ENCODE measurements at regions not wholly inside any gene's neighbourhood (a gene's known extent, or its start where the extent isn't known, plus 50 kb on each side); places are given as distances from the start of the nearest gene placed in this dataset.

GRCh38 chr4:117455088-117455487 lies 369.7 kb upstream of the TRAM1L1 start:
- ChIA-PET CTCF (no interaction called here), POLR2A (no interaction called here)
- DNase-seq (ENCODE audit: extremely low spot score) = no peak
- no peak for TF ChIP-seq TARDBP (IDR thresholded peaks at IDR 0.05)
- TF ChIP-seq ELF4 (IDR thresholded peaks at IDR 0.05) = no peak
- TF ChIP-seq FOXM1 (IDR thresholded peaks at IDR 0.05; ENCODE audit: borderline replicate concordance) = no peak
- no peak for TF ChIP-seq ARNT (IDR thresholded peaks at IDR 0.05)
- TF ChIP-seq SUZ12 (IDR thresholded peaks at IDR 0.05) = no peak
- no peak for TF ChIP-seq ZNF384 (IDR thresholded peaks at IDR 0.05)
- no peak for TF ChIP-seq BHLHE40 (IDR thresholded peaks at IDR 0.05; ENCODE audit: borderline replicate concordance)
- no peak for TF ChIP-seq LEF1 (IDR thresholded peaks at IDR 0.05; ENCODE audit: borderline replicate concordance)
- TF ChIP-seq HDGF (IDR thresholded peaks at IDR 0.05; ENCODE audit: borderline replicate concordance) = no peak
- TF ChIP-seq CTBP1 (IDR thresholded peaks at IDR 0.05; ENCODE audit: borderline replicate concordance) = no peak
- no peak for TF ChIP-seq FOXK2 (IDR thresholded peaks at IDR 0.05)
- TF ChIP-seq SP1 (IDR thresholded peaks at IDR 0.05) = no peak
- no peak for TF ChIP-seq FOXA1 (IDR thresholded peaks at IDR 0.05)
- TF ChIP-seq PKNOX1 (IDR thresholded peaks at IDR 0.05) = no peak
- no peak for TF ChIP-seq L3MBTL2 (conservative IDR thresholded peaks at IDR 0.05)

GRCh38 chr4:117466388-117466787 lies 381.0 kb upstream of the TRAM1L1 start:
- ChIA-PET CTCF (no interaction called here), POLR2A (no interaction called here)

GRCh38 chr4:117467404-117467803 lies 382.0 kb upstream of the TRAM1L1 start:
- no peak for DNase-seq (ENCODE audit: extremely low spot score)
- TF ChIP-seq LEF1 (IDR thresholded peaks at IDR 0.05; ENCODE audit: borderline replicate concordance) = no peak
- no peak for TF ChIP-seq FOXA1 (IDR thresholded peaks at IDR 0.05)
- TF ChIP-seq FOXK2 (IDR thresholded peaks at IDR 0.05) = no peak
- TF ChIP-seq CTBP1 (IDR thresholded peaks at IDR 0.05; ENCODE audit: borderline replicate concordance) = no peak
- TF ChIP-seq SUZ12 (IDR thresholded peaks at IDR 0.05) = no peak
- TF ChIP-seq ARNT (IDR thresholded peaks at IDR 0.05) = no peak
- TF ChIP-seq BHLHE40 (IDR thresholded peaks at IDR 0.05; ENCODE audit: borderline replicate concordance) = no peak
- TF ChIP-seq TARDBP (IDR thresholded peaks at IDR 0.05) = no peak
- TF ChIP-seq NFRKB (IDR thresholded peaks at IDR 0.05) = no peak
- no peak for TF ChIP-seq SP1 (IDR thresholded peaks at IDR 0.05)
- CTCF ChIA-PET = no interaction called here
- POLR2A ChIA-PET = no interaction called here

More at GRCh38 chr4:117466388-117466787, 381.0 kb upstream of the TRAM1L1 start:
- no peak for DNase-seq (ENCODE audit: extremely low spot score)
- TF ChIP-seq HDGF (IDR thresholded peaks at IDR 0.05; ENCODE audit: borderline replicate concordance) (no peak), CTBP1 (IDR thresholded peaks at IDR 0.05; ENCODE audit: borderline replicate concordance) (no peak), SUZ12 (IDR thresholded peaks at IDR 0.05) (no peak), SP1 (IDR thresholded peaks at IDR 0.05) (no peak), FOXA1 (IDR thresholded peaks at IDR 0.05) (no peak), PKNOX1 (IDR thresholded peaks at IDR 0.05) (no peak), LEF1 (IDR thresholded peaks at IDR 0.05; ENCODE audit: borderline replicate concordance) (no peak), ELF4 (IDR thresholded peaks at IDR 0.05) (no peak), ZNF384 (IDR thresholded peaks at IDR 0.05) (no peak)

GRCh38 chr4:117474987-117475386 lies 389.6 kb upstream of the TRAM1L1 start:
- no peak for DNase-seq (ENCODE audit: extremely low spot score)
- ChIA-PET POLR2A (no interaction called here), CTCF (interaction anchor here (0.5 kb wide), 1 partner anchor 11 kb away, joined by 3 read pairs; no protein-coding TSS in a partner anchor)
- TF ChIP-seq TARDBP (IDR thresholded peaks at IDR 0.05) (no peak), CTBP1 (IDR thresholded peaks at IDR 0.05; ENCODE audit: borderline replicate concordance) (no peak), FOXA1 (IDR thresholded peaks at IDR 0.05) (no peak), LEF1 (IDR thresholded peaks at IDR 0.05; ENCODE audit: borderline replicate concordance) (no peak), L3MBTL2 (conservative IDR thresholded peaks at IDR 0.05) (no peak), HDGF (IDR thresholded peaks at IDR 0.05; ENCODE audit: borderline replicate concordance) (no peak), SUZ12 (IDR thresholded peaks at IDR 0.05) (no peak), ZNF384 (IDR thresholded peaks at IDR 0.05) (no peak), FOXK2 (IDR thresholded peaks at IDR 0.05) (no peak), PKNOX1 (IDR thresholded peaks at IDR 0.05) (no peak), BHLHE40 (IDR thresholded peaks at IDR 0.05; ENCODE audit: borderline replicate concordance) (no peak), ARNT (IDR thresholded peaks at IDR 0.05) (no peak)

- no peak for DNase-seq (ENCODE audit: extremely low spot score)
- ChIA-PET POLR2A (no interaction called here), CTCF (no interaction called here)
- TF ChIP-seq BHLHE40 (IDR thresholded peaks at IDR 0.05; ENCODE audit: borderline replicate concordance) = no peak
- TF ChIP-seq NFRKB (IDR thresholded peaks at IDR 0.05) = no peak
- TF ChIP-seq FOXM1 (IDR thresholded peaks at IDR 0.05; ENCODE audit: borderline replicate concordance) = no peak
- TF ChIP-seq ELF4 (IDR thresholded peaks at IDR 0.05) = no peak
- TF ChIP-seq PKNOX1 (IDR thresholded peaks at IDR 0.05) = no peak
- TF ChIP-seq SUZ12 (IDR thresholded peaks at IDR 0.05) = no peak
Measured at GRCh38 chr4:117477925-117478324, 392.5 kb upstream of the TRAM1L1 start.

GRCh38 chr4:117478702-117479101 lies 393.3 kb upstream of the TRAM1L1 start:
- CTCF ChIA-PET = no interaction called here
- DNase-seq (ENCODE audit: extremely low spot score) = no peak
- TF ChIP-seq L3MBTL2 (conservative IDR thresholded peaks at IDR 0.05) (no peak), ZNF384 (IDR thresholded peaks at IDR 0.05) (no peak), PKNOX1 (IDR thresholded peaks at IDR 0.05) (no peak), FOXA1 (IDR thresholded peaks at IDR 0.05) (no peak), TARDBP (IDR thresholded peaks at IDR 0.05) (no peak), FOXK2 (IDR thresholded peaks at IDR 0.05) (no peak), SP1 (IDR thresholded peaks at IDR 0.05) (no peak), ARNT (IDR thresholded peaks at IDR 0.05) (no peak), ELF4 (IDR thresholded peaks at IDR 0.05) (no peak), LEF1 (IDR thresholded peaks at IDR 0.05; ENCODE audit: borderline replicate concordance) (no peak), SUZ12 (IDR thresholded peaks at IDR 0.05) (no peak), BHLHE40 (IDR thresholded peaks at IDR 0.05; ENCODE audit: borderline replicate concordance) (no peak), HDGF (IDR thresholded peaks at IDR 0.05; ENCODE audit: borderline replicate concordance) (no peak), NFRKB (IDR thresholded peaks at IDR 0.05) (no peak), FOXM1 (IDR thresholded peaks at IDR 0.05; ENCODE audit: borderline replicate concordance) (no peak), CTBP1 (IDR thresholded peaks at IDR 0.05; ENCODE audit: borderline replicate concordance) (no peak)
- POLR2A ChIA-PET = no interaction called here

All from HEK293T (cell line).